SH-SY5Y (cell line): ENCODE measurements at regions not wholly inside any gene's neighbourhood (a gene's known extent, or its start where the extent isn't known, plus 50 kb on each side); places are given as distances from the start of the nearest gene placed in this dataset.

Experiments
- GATA2 ChIP-seq: IDR thresholded peaks from 2 replicates; pipeline ENCODE4 v1.6.1; 2011; ENCODE audit warnings: mild to moderate bottlenecking, low read depth, low read length
- GATA3 ChIP-seq: IDR thresholded peaks from 2 replicates; pipeline ENCODE4 v1.6.1; 2011; ENCODE audit warnings: low read depth, mild to moderate bottlenecking, low read length, moderate library complexity

- TF ChIP-seq GATA2 (no peak), GATA3 (no peak)
These were observed 166.3 kb downstream of the RASSF9 start for GRCh38 chr12:85669911-85670310.
